Dermis blood vessel endothelial cell (primary cell): ENCODE measurements at regions not wholly inside any gene's neighbourhood (a gene's known extent, or its start where the extent isn't known, plus 50 kb on each side); places are given as distances from the start of the nearest gene placed in this dataset.

Source experiments
- DNase-seq: peaks from one replicate; pipeline ENCODE4 v3.0.0; 2010

GRCh38 chr9:69955536-69956355 lies 87.9 kb upstream of the MAMDC2 start:
- no peak for DNase-seq

- DNase-seq: no peak
Measured at GRCh38 chr9:69961843-69962242, 81.8 kb upstream of the MAMDC2 start.

GRCh38 chr9:69963803-69964202 lies 79.8 kb upstream of the MAMDC2 start:
- DNase-seq: no peak

GRCh38 chr9:69964446-69964845 lies 79.2 kb upstream of the MAMDC2 start:
- DNase-seq: no peak

- DNase-seq: no peak
Measured at GRCh38 chr9:69965416-69966145, 78.1 kb upstream of the MAMDC2 start.

GRCh38 chr9:69967344-69967743 lies 76.3 kb upstream of the MAMDC2 start:
- no peak for DNase-seq

- no peak for DNase-seq
Measured at GRCh38 chr9:69970001-69970533, 73.6 kb upstream of the MAMDC2 start.

- peak; percentile 82 for DNase-seq
Measured at GRCh38 chr9:69971643-69972449, 71.8 kb upstream of the MAMDC2 start.

GRCh38 chr9:69975681-69976080 lies 68.0 kb upstream of the MAMDC2 start:
- peak; percentile 17 for DNase-seq

GRCh38 chr9:69976152-69976551 lies 67.5 kb upstream of the MAMDC2 start:
- DNase-seq: peak; percentile 89

- no peak for DNase-seq
Measured at GRCh38 chr9:69980041-69980440, 63.6 kb upstream of the MAMDC2 start.

GRCh38 chr9:69980591-69980990 lies 63.1 kb upstream of the MAMDC2 start:
- DNase-seq: no peak

GRCh38 chr9:69981686-69982445 lies 61.8 kb upstream of the MAMDC2 start:
- DNase-seq: peak; percentile 35

GRCh38 chr9:69984831-69985230 lies 58.8 kb upstream of the MAMDC2 start:
- DNase-seq: no peak

GRCh38 chr9:69985971-69986370 lies 57.7 kb upstream of the MAMDC2 start:
- DNase-seq: no peak

- DNase-seq: no peak
Measured at GRCh38 chr9:69986970-69987369, 56.7 kb upstream of the MAMDC2 start.

GRCh38 chr9:69987457-69987856 lies 56.2 kb upstream of the MAMDC2 start:
- no peak for DNase-seq

- no peak for DNase-seq
Measured at GRCh38 chr9:69993110-69993509, 50.5 kb upstream of the MAMDC2 start.
